Endodermal cell (in vitro differentiated cells): ENCODE measurements at regions not wholly inside any gene's neighbourhood (a gene's known extent, or its start where the extent isn't known, plus 50 kb on each side); places are given as distances from the start of the nearest gene placed in this dataset.

ENCODE experiments used
- DNase-seq: peaks from one replicate; pipeline ENCODE4 v3.0.0-alpha.2; 2017
- H3K27ac ChIP-seq: 2 replicates; pipeline ENCODE4 v1.5.1; 2013; ENCODE audit warnings: mild to moderate bottlenecking, low read depth, low read length, moderate library complexity
- H3K27me3 ChIP-seq: 2 replicates; pipeline ENCODE4 v1.6.1; 2013; ENCODE audit warnings: mild to moderate bottlenecking, low read length, moderate library complexity; ENCODE audit not compliant: insufficient read depth, control insufficient read depth, poor library complexity, severe bottlenecking
- H3K36me3 ChIP-seq: 2 replicates; pipeline ENCODE4 v1.7.0; 2013; ENCODE audit warnings: mild to moderate bottlenecking, low read length, moderate library complexity; ENCODE audit not compliant: control insufficient read depth, insufficient read depth
- H3K4me1 ChIP-seq: one replicate; pipeline ENCODE4 v1.7.0; 2013; ENCODE audit warnings: low read length; ENCODE audit not compliant: control insufficient read depth, insufficient read depth
- H3K4me3 ChIP-seq: 2 replicates; pipeline ENCODE4 v1.5.1; 2013; ENCODE audit warnings: mild to moderate bottlenecking, low read length, moderate library complexity
- H3K9ac ChIP-seq: 2 replicates; pipeline ENCODE4 v1.6.1; 2013; ENCODE audit warnings: mild to moderate bottlenecking, low read length, moderate library complexity; ENCODE audit not compliant: poor library complexity, severe bottlenecking; ENCODE audit errors: extremely low read depth
- H3K9me3 ChIP-seq: 2 replicates; pipeline ENCODE4 v1.6.1; 2013; ENCODE audit warnings: mild to moderate bottlenecking, low read length, moderate library complexity; ENCODE audit not compliant: control insufficient read depth
- H3K27ac Mint-ChIP-seq: 2 replicates; pipeline ENCODE4 v1.8.0; 2020; ENCODE audit warnings: mixed read lengths
- H3K27me3 Mint-ChIP-seq: 2 replicates; pipeline ENCODE4 v1.8.0; 2021; ENCODE audit warnings: mild to moderate bottlenecking, mixed read lengths; ENCODE audit not compliant: insufficient read depth
- H3K36me3 Mint-ChIP-seq: 2 replicates; pipeline ENCODE4 v1.8.0; 2020; ENCODE audit warnings: low read depth, mixed read lengths
- H3K4me1 Mint-ChIP-seq: 2 replicates; pipeline ENCODE4 v1.8.0; 2020; ENCODE audit warnings: mixed read lengths
- H3K4me3 Mint-ChIP-seq: 2 replicates; pipeline ENCODE4 v1.8.0; 2020; ENCODE audit warnings: mild to moderate bottlenecking, moderate library complexity, mixed read lengths
- H3K9me3 Mint-ChIP-seq: 2 replicates; pipeline ENCODE4 v1.8.0; 2020; ENCODE audit warnings: mild to moderate bottlenecking, mixed read lengths
- WGBS, 2 experiments: methylation state at CpG; one replicate each; pipeline versions ENCODE4 v1.1.5 to v1.1.7; 2013; ENCODE audit warnings: missing lambda C conversion rate in 2 of 2, mixed read lengths in 1 of 2; ENCODE audit not compliant: insufficient coverage in 1 of 2, insufficient read length in 1 of 2; 5-methylcytosine and 5-hydroxymethylcytosine counted together
- TF ChIP-seq, protein P1 (sequence below): fragments of 200-600 bp; sonication (generic); conservative IDR thresholded peaks from 2 replicates; pipeline ENCODE4 v1.5.0; 2021; ENCODE audit warnings: antibody characterized with exemption, mild to moderate bottlenecking

DNA sequence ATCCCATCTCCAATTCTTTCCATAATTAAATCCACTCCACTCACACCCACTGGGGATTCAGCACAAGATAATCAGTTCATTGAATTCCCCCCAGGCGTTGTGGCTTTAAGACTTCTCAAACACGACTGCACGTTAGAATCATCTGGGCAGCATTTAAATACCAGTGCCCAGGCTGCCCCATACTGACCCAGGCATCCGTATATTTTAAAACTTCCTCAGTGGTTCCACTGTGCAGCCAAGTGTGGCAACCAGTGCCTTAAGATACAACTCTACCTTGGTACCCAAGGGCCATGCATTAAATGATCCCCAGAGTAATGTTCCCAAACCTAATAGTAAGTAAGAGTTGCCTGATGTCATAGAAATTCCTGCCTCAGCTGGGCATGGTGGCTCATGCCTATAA lies 54.3 kb upstream of the BZW1 start:
- no peak for DNase-seq
- H3K9me3 Mint-ChIP-seq = no peaks in the 10 kb centered on the region
- no peak overlapping the region for H3K9ac ChIP-seq

DNA sequence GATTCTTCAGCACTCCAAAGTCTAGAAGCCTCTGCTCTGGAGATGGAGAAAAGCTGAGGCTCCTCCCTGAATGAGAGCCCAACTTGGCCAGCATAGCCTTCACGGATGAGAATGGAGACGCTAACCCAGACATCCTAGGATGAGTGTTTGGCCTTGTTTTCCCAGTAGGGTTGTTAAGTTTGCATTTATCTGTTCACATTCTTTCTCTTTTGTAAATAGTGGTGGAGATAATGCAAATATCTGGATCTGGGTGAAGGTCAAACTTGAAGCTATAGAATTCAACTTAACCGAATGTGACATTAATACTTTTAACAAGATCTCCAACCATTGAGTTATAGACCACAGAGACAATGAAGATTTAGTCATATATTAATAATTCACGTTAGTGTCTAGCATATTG lies 53.4 kb upstream of the BZW1 start:
- no peaks in the 10 kb centered on the region for H3K36me3 ChIP-seq
- TF ChIP-seq, protein P1, sequence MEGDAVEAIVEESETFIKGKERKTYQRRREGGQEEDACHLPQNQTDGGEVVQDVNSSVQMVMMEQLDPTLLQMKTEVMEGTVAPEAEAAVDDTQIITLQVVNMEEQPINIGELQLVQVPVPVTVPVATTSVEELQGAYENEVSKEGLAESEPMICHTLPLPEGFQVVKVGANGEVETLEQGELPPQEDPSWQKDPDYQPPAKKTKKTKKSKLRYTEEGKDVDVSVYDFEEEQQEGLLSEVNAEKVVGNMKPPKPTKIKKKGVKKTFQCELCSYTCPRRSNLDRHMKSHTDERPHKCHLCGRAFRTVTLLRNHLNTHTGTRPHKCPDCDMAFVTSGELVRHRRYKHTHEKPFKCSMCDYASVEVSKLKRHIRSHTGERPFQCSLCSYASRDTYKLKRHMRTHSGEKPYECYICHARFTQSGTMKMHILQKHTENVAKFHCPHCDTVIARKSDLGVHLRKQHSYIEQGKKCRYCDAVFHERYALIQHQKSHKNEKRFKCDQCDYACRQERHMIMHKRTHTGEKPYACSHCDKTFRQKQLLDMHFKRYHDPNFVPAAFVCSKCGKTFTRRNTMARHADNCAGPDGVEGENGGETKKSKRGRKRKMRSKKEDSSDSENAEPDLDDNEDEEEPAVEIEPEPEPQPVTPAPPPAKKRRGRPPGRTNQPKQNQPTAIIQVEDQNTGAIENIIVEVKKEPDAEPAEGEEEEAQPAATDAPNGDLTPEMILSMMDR = no peak
- H3K27ac ChIP-seq = no peak overlapping the region
- peaks cover 4% of the 10 kb centered on the region for H3K4me1 ChIP-seq
- H3K36me3 Mint-ChIP-seq = no peaks in the 10 kb centered on the region
- no peaks in the 10 kb centered on the region for H3K27me3 ChIP-seq
- H3K4me1 Mint-ChIP-seq = peaks cover 8% of the 10 kb centered on the region
- 88 to 100% methylated on average over 2 to 4 of the region's 4 CpGs for WGBS, 2 experiments
- no peaks in the 10 kb centered on the region for H3K9me3 Mint-ChIP-seq
- no peak overlapping the region for H3K4me3 Mint-ChIP-seq
- H3K4me3 ChIP-seq = no peak overlapping the region
- H3K27ac Mint-ChIP-seq = no peak overlapping the region
- H3K9me3 ChIP-seq = no peaks in the 10 kb centered on the region
- no peak overlapping the region for H3K9ac ChIP-seq
- peaks cover 6% of the 10 kb centered on the region for H3K27me3 Mint-ChIP-seq
- no peak for DNase-seq

More for the DNA sequence above, 54.3 kb upstream of the BZW1 start:
- no peak overlapping the region for H3K27ac Mint-ChIP-seq
- no peak overlapping the region for H3K4me3 Mint-ChIP-seq
- Histone ChIP-seq H3K4me1 (peaks cover 4% of the 10 kb centered on the region), H3K4me3 (no peak overlapping the region), H3K9me3 (no peaks in the 10 kb centered on the region), H3K27ac (no peak overlapping the region), H3K36me3 (no peaks in the 10 kb centered on the region), H3K27me3 (no peaks in the 10 kb centered on the region)
- H3K4me1 Mint-ChIP-seq = peaks cover 8% of the 10 kb centered on the region
- TF ChIP-seq, protein P1 = no peak
- whole genome bisulfite sequencing, 2 experiments = 84 to 100% methylated on average over 4 of the region's 4 CpGs
- no peaks in the 10 kb centered on the region for H3K36me3 Mint-ChIP-seq
- peaks cover 6% of the 10 kb centered on the region for H3K27me3 Mint-ChIP-seq

DNA sequence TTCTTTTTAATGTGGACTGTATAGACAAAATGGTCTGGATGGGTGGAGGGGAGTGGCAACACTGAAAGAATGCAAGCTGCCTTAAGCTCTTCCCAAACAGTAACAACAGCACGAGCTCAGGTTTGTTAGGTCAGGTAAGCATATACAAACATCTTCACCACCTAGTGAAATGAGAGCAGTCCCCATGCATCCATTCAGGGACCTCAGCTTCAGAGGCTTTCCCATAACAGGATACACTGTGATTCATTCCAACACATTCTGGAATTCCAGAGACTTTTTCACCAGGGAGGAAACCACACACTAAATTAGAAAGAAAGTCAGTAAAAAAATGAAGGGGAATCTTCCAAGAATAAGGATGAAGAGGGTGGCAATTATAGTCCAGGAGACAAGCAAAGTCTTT lies 50.4 kb upstream of the BZW1 start:
- no peaks in the 10 kb centered on the region for H3K9me3 Mint-ChIP-seq
- no peaks in the 10 kb centered on the region for H3K36me3 Mint-ChIP-seq
- Histone ChIP-seq H3K9me3 (no peaks in the 10 kb centered on the region), H3K27ac (no peak overlapping the region), H3K9ac (no peak overlapping the region), H3K27me3 (no peaks in the 10 kb centered on the region), H3K4me1 (peaks cover 7% of the 10 kb centered on the region), H3K4me3 (no peak overlapping the region), H3K36me3 (no peaks in the 10 kb centered on the region)
- peaks cover 16% of the 10 kb centered on the region for H3K4me1 Mint-ChIP-seq
- TF ChIP-seq, protein P1 = no peak
- no peak overlapping the region for H3K27ac Mint-ChIP-seq
- peaks cover 10% of the 10 kb centered on the region for H3K27me3 Mint-ChIP-seq
- 71% methylated on average over 1 of the region's 1 CpG; no CpG with 5 or more reads in 1 of the 2 experiments for whole genome bisulfite sequencing, 2 experiments
- no peak overlapping the region for H3K4me3 Mint-ChIP-seq
- DNase-seq = no peak
